ENCODE measurements at regions not wholly inside any gene's neighbourhood (a gene's known extent, or its start where the extent isn't known, plus 50 kb on each side); places are given as distances from the start of the nearest gene placed in this dataset.

- no peaks in the 10 kb centered on the region for H3K9me1 ChIP-seq (replicated peaks; ENCODE audit: control insufficient read depth, extremely low read depth, insufficient read depth, low read length)
- POLR2A ChIA-PET = no interaction called here
- BruUV-seq (replicated peaks) = no TSS peak
- H3K27ac ChIP-seq (ENCODE audit: insufficient read depth, low read depth, low read length) = no peak overlapping the region
- H3K79me2 ChIP-seq (ENCODE audit: control insufficient read depth, insufficient read depth, low read length) = no peaks in the 10 kb centered on the region
- dilution Hi-C loops (cut with MboI; ENCODE audit: extremely low pct_ligation_motif_present, low sequenced_read_pairs) = no loop called here
- TF ChIP-seq GATA2 (IDR thresholded peaks at IDR 0.05; ENCODE audit: insufficient read depth, insufficient read length, low read depth, low read length) = no peak
- TF ChIP-seq FOS (IDR thresholded peaks at IDR 0.05; ENCODE audit: borderline replicate concordance, insufficient read depth, low read length) = no peak
- no peak for TF ChIP-seq CTCF (IDR thresholded peaks at IDR 0.05; ENCODE audit: extremely low read depth in 1 of 2, insufficient read depth in 1 of 2, low read depth in 1 of 2, low read length in 2 of 2)
- no peak for TF ChIP-seq JUN (IDR thresholded peaks at IDR 0.05; ENCODE audit: borderline replicate concordance, insufficient read depth, insufficient read length, low read depth)
- TF ChIP-seq MYC (IDR thresholded peaks at IDR 0.05; ENCODE audit: low read depth, low read length) = no peak
- no peak for TF ChIP-seq EZH2 (IDR thresholded peaks at IDR 0.05; ENCODE audit: borderline replicate concordance, low read depth, low read length, severe bottlenecking)
- no peaks in the 10 kb centered on the region for H3K9me3 ChIP-seq (replicated peaks; ENCODE audit: control insufficient read depth, insufficient read depth, low read length)
- no peak overlapping the region for H3K4me3 ChIP-seq (replicated peaks in 1 of 3; ENCODE audit: insufficient read depth in 1 of 3, low read depth in 1 of 3, low read length in 3 of 3)
- intact Hi-C loops (cut with micrococcal nuclease) = no loop called here
- no peak overlapping the region for H3K4me2 ChIP-seq (ENCODE audit: insufficient read depth, low read length)
- no peaks in the 10 kb centered on the region for H4K20me1 ChIP-seq (replicated peaks; ENCODE audit: control insufficient read depth, extremely low read depth, insufficient read depth, low read length)
- no peaks in the 10 kb centered on the region for H3K4me1 ChIP-seq (ENCODE audit: control insufficient read depth, extremely low read depth, insufficient read depth, low read length)
- DNase-seq (ENCODE audit: low read depth, low spot score) (peak; percentile 1), FAIRE-seq (peak; percentile 21)
- H3K27me3 ChIP-seq (ENCODE audit: control insufficient read depth in 2 of 2, insufficient read depth in 2 of 2, low read length in 2 of 2) = no peaks in the 10 kb centered on the region
- H2AFZ ChIP-seq (ENCODE audit: low read depth, low read length) = no peak overlapping the region
- H3K9ac ChIP-seq (replicated peaks; ENCODE audit: extremely low read depth, insufficient read depth, low read length) = no peak overlapping the region
- CTCF ChIA-PET = no interaction called here
- H3K36me3 ChIP-seq (ENCODE audit: control insufficient read depth in 2 of 2, extremely low read depth in 1 of 2, insufficient read depth in 2 of 2, low read length in 2 of 2) = no peaks in the 10 kb centered on the region
These were observed 122.7 kb upstream of the STEAP4 start for GRCh38 chr7:88429382-88429781.

- no peak for FAIRE-seq
These were observed 95.8 kb upstream of the STEAP4 start for GRCh38 chr7:88402529-88402928.

More at GRCh38 chr7:88402529-88402928, 95.8 kb upstream of the STEAP4 start:
- no peaks in the 10 kb centered on the region for H3K9me1 ChIP-seq (replicated peaks; ENCODE audit: control insufficient read depth, extremely low read depth, insufficient read depth, low read length)
- H3K9ac ChIP-seq (replicated peaks; ENCODE audit: extremely low read depth, insufficient read depth, low read length) = no peak overlapping the region
- intact Hi-C loops (cut with micrococcal nuclease) (no loop called here), dilution Hi-C loops (cut with MboI; ENCODE audit: extremely low pct_ligation_motif_present, low sequenced_read_pairs) (no loop called here)
- H4K20me1 ChIP-seq (replicated peaks; ENCODE audit: control insufficient read depth, extremely low read depth, insufficient read depth, low read length) = no peaks in the 10 kb centered on the region
- H3K4me1 ChIP-seq (ENCODE audit: control insufficient read depth, extremely low read depth, insufficient read depth, low read length) = no peaks in the 10 kb centered on the region
- no peak overlapping the region for H3K4me3 ChIP-seq (replicated peaks in 1 of 3; ENCODE audit: insufficient read depth in 1 of 3, low read depth in 1 of 3, low read length in 3 of 3)
- no peak overlapping the region for H2AFZ ChIP-seq (ENCODE audit: low read depth, low read length)
- H3K36me3 ChIP-seq (ENCODE audit: control insufficient read depth in 2 of 2, extremely low read depth in 1 of 2, insufficient read depth in 2 of 2, low read length in 2 of 2) = no peaks in the 10 kb centered on the region
- CTCF ChIA-PET = no interaction called here
- no peak for TF ChIP-seq FOS (IDR thresholded peaks at IDR 0.05; ENCODE audit: borderline replicate concordance, insufficient read depth, low read length)
- TF ChIP-seq EZH2 (IDR thresholded peaks at IDR 0.05; ENCODE audit: borderline replicate concordance, low read depth, low read length, severe bottlenecking) = no peak
- no peak for TF ChIP-seq CTCF (IDR thresholded peaks at IDR 0.05; ENCODE audit: extremely low read depth in 1 of 2, insufficient read depth in 1 of 2, low read depth in 1 of 2, low read length in 2 of 2)
- no peak for TF ChIP-seq POLR2A (IDR thresholded peaks at IDR 0.05; ENCODE audit: low read depth, low read length)
- no peak for TF ChIP-seq MAX (IDR thresholded peaks at IDR 0.05; ENCODE audit: insufficient read depth, insufficient read length)
- no peak for TF ChIP-seq GATA2 (IDR thresholded peaks at IDR 0.05; ENCODE audit: insufficient read depth, insufficient read length, low read depth, low read length)
- TF ChIP-seq POLR2AphosphoS5 (IDR thresholded peaks at IDR 0.05; ENCODE audit: insufficient read depth, low read depth, low read length) = no peak
- TF ChIP-seq JUN (IDR thresholded peaks at IDR 0.05; ENCODE audit: borderline replicate concordance, insufficient read depth, insufficient read length, low read depth) = no peak
- TF ChIP-seq MYC (IDR thresholded peaks at IDR 0.05; ENCODE audit: low read depth, low read length) = no peak
- DNase-seq (ENCODE audit: low read depth, low spot score) = no peak
- BruUV-seq (replicated peaks) = no TSS peak
- H3K27me3 ChIP-seq (ENCODE audit: control insufficient read depth in 2 of 2, insufficient read depth in 2 of 2, low read length in 2 of 2) = no peaks in the 10 kb centered on the region
- POLR2A ChIA-PET = no interaction called here
- H3K4me2 ChIP-seq (ENCODE audit: insufficient read depth, low read length) = no peak overlapping the region
- H3K9me3 ChIP-seq (replicated peaks; ENCODE audit: control insufficient read depth, insufficient read depth, low read length) = no peaks in the 10 kb centered on the region
- no peak overlapping the region for H3K27ac ChIP-seq (ENCODE audit: insufficient read depth, low read depth, low read length)
- no peaks in the 10 kb centered on the region for H3K79me2 ChIP-seq (ENCODE audit: control insufficient read depth, insufficient read depth, low read length)
